ENCODE measurements at regions not wholly inside any gene's neighbourhood (a gene's known extent, or its start where the extent isn't known, plus 50 kb on each side); places are given as distances from the start of the nearest gene placed in this dataset.

- TF ChIP-seq CTCF (IDR thresholded peaks at IDR 0.05; ENCODE audit: poor library complexity) (no peak), EZH2 (IDR thresholded peaks at IDR 0.05; ENCODE audit: borderline replicate concordance) (no peak)
Observed at GRCh38 chr21:27572696-27573095, 605.8 kb upstream of the ADAMTS5 start.
